Amniotic epithelial cell (primary cell): ENCODE measurements at regions not wholly inside any gene's neighbourhood (a gene's known extent, or its start where the extent isn't known, plus 50 kb on each side); places are given as distances from the start of the nearest gene placed in this dataset.
"Not testable (repeated sequence)": the region's sequence is repeated elsewhere in the genome, so short reads cannot be mapped to it uniquely, and the experiment has no call there.

Source experiments
- DNase-seq: peaks from one replicate; pipeline ENCODE4 v3.0.0-alpha.2; 2010; ENCODE audit warnings: low read depth

GRCh38 chr1:209183195-209183594, 400.3 kb upstream of the CAMK1G start:
- no peak for DNase-seq

GRCh38 chr1:209187589-209187988, 395.9 kb upstream of the CAMK1G start:
- no peak for DNase-seq

- peak; percentile 25 for DNase-seq
Observed at GRCh38 chr1:209190591-209191261, 392.8 kb upstream of the CAMK1G start.

- no peak for DNase-seq
Observed at GRCh38 chr1:209191262-209191634, 392.3 kb upstream of the CAMK1G start.

DNA sequence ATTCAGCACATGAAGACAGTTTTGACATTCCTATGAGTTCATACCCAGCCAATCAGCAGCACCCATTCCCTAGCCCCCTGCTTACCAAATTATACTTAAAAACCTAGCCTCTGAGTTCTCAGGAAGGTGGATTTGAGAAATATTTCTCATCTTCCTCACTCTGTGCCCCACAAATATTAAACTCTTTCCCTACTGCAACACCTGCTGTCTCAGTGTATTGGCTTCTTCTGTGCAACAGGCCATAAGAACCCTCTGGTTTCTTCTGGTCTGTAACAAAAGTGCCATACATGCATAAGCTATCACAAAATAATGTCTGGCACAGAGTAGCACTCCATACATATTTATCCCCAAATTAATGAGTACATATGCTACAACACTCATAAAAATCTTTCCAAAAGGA, 387.4 kb upstream of the CAMK1G start:
- no peak for DNase-seq

DNA sequence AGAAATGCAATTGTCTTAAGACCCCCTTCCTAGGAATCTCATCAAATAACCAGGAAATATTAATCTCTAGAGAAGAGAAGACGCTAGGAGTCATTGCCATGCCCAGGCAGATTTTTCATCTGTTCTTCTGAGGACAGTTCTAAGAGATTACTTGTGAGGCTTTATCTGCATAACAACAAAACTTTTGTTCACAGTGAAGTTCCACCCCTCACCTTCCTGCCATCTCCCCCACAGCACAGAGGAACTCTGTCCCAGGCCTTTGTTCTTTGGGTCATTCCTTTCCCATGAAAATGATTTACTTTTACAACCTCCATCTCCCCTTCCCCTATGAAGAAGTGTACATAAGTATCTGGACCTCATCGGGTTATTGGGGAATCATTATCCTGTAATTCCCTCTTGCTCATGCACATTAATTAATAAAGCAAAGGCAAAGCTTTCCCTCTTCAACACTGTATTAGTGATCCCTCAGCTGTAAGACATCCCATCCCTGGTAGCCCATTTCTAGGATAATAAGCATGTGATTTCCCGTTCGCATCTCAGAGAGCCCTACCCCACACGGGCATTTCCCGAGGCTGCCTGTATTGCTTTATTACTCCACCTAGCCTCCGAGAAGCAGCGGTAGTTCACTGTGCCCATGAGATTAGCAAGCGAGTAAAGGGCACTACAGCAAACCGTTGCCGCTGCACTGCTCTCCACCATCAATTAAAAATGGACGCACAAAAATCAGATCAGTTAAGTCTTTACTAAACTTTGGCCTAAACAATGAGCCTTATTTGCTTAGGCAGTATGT, 384.4 kb upstream of the CAMK1G start:
- DNase-seq = no peak

DNA sequence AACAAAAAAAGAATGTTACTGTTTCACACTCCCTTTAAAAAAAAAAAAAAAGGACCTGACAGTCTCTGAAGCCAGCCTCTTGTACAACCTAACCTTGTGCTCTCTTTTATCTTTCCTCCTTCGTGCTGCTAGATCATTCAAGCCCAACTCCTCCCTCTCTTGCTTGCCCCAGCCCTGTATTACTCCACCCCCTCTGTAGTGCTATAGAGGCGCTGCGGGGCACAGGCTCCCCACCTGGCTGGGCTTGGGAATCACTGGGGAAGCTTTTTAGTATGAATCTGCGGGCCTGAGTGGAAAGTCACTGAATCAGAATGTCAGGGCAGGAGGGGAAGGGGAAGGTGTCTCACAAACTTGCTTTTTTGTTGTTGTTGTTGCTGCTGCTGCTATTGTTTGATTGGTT, 383.7 kb upstream of the CAMK1G start:
- no peak for DNase-seq

- not testable (repeated sequence) for DNase-seq
Observed at GRCh38 chr1:209202321-209202720, 381.2 kb upstream of the CAMK1G start.

DNA sequence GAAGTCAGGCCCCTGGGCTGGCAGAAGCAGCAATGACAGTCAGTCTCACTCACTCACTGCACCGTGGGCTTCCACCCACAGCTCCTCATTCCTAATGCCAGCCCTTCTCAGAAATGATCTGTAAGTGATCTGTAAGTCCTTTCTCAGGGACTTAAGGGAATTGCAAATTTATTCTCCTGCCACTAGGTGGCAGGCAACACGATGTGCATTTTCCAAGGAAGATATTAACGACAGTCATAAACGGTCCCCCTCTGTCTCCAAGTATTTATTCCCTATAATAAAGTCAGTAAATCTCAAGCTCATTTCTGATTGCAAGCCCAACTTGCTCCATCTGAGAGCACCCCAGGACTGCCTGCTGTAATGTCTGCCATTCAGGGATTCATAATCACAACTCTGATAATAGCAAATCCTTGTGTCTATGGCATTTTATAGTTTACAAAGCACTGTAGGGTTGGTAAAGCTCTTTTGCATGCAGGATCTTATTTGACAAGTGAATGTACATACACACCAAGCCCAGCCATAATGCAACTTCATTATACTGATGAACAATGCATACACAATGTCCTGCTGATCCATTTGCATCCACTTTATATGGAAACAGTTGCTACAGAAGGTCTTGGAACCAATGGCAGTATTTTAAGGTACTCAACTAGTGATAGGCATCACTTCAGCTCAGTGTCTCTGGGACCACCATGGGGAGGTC, 380.5 kb upstream of the CAMK1G start:
- DNase-seq = peak; percentile 51

DNA sequence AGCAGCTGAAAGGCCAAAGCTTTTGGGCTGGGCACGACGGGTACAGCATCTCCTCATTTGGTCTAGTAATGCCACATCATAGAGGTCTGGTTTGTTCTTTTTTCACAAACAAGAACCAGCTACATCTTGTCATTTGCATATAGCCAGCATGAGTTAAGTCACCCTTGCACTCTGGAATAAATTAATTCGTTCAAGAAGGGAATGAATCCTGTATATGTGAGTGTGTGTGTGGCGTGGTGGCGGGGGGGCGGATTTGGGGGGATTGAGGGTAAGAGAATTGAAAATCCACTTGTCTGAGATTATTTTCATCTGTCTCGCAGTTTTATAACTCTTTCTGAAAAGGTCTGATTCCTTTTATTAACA, 380.0 kb upstream of the CAMK1G start:
- DNase-seq = no peak

GRCh38 chr1:209205039-209205438, 378.5 kb upstream of the CAMK1G start:
- DNase-seq = no peak

GRCh38 chr1:209207126-209207700, 376.3 kb upstream of the CAMK1G start:
- no peak for DNase-seq

GRCh38 chr1:209207701-209208286, 375.7 kb upstream of the CAMK1G start:
- DNase-seq = peak; percentile 48

- no peak for DNase-seq
Observed at GRCh38 chr1:209208648-209209047, 374.9 kb upstream of the CAMK1G start.

- no peak for DNase-seq
Observed at GRCh38 chr1:209213989-209214388, 369.5 kb upstream of the CAMK1G start.

GRCh38 chr1:209215826-209216225, 367.7 kb upstream of the CAMK1G start:
- no peak for DNase-seq

DNA sequence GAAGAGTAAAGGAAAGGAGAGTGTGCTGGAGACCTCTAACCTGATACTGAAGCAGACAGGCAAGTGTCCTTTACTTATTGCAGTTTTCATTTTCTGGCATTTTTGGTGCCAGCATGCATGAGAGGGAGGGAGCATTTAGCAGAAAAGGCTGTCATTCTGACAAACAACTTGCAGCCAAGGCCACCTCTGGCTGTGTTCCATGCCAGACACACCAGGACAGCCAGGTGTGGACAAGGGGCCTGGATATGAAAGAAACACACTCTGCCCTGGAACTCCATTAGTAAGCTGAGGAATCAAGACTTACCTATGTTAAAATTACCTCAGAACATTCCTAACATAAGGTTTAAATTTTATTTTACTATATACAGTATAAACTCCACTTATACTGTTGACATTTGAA, 365.4 kb upstream of the CAMK1G start:
- no peak for DNase-seq

GRCh38 chr1:209218981-209219380, 364.5 kb upstream of the CAMK1G start:
- no peak for DNase-seq

DNA sequence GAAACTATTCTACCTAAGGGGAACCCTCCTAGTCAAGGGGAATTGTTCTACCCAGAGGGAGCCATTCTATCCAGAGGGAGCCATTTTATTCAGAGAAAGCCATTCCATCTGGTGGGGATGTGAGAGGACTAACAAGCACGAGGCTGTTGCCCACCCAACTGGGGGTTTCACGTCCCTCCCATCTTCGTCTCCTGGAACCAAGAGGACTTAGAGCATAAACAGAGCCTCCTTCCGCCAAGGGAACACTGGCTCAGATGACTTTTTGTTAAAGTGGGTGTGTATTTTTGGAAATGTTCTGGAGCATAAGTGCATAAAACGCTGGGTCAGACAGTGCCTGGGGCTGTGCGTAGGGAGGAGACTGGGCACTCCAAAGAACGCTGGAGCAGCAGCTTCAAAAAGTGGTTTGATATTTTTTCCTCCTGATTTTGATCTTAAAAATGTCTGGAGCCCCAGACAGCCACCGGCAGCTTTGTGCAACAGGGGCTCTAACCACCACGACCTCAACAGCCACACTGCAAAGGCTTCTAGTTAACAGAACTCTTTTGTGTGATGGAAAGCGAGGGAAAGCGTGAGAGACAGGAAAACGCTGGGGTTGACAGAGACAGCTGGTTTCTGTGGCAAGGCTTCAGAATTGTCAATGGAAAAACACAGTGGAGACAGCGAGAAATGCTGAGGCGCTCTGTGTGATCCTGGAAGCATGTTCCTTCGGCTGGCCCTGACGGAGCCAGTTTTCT, 363.6 kb upstream of the CAMK1G start:
- DNase-seq = no peak

DNA sequence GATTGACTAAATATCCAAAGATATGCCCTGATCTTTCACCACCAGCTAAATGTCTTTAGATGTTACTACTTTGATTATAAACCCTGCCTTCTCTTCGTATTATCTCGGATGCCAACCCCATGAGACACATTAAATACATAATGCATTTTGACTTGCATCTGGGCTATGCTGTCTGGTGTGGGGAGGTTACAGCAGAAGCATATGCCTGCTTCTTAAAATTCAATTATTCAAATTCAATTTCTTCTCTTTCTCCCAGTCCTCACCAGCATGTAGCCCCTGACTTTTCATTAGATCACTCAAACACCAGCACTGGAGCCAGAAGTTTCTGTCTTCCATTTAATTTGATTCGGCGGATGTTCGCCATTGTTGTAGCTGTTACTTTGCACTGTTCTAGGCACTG, 360.7 kb upstream of the CAMK1G start:
- DNase-seq = no peak

- no peak for DNase-seq
Observed at GRCh38 chr1:209223791-209224190, 359.7 kb upstream of the CAMK1G start.

DNA sequence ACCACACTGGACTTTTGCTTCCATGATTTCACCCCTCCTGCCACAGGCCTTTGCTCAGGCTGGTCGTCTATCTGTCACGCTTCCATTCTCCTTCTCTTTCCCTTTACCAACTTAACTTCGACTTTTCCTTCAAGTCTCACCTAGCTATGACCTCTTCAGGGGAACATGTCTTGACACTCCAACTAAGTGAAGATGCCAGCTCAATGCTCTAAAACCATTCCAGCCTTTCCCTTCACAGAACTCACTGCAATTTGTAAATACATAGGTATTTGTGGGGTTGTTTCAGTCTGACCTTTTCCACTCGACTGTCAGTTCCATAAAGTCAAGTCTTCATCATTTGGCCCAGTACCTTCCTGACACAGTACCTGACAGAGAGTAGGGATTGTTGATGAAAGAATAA, 358.6 kb upstream of the CAMK1G start:
- no peak for DNase-seq
